SK-N-SH (cell line): ENCODE measurements at regions not wholly inside any gene's neighbourhood (a gene's known extent, or its start where the extent isn't known, plus 50 kb on each side); places are given as distances from the start of the nearest gene placed in this dataset.

Experiments
- CTCF ChIA-PET: fragments of 300-600, 350-600 bp; formaldehyde crosslinking; extraction: SDS; loops from one replicate; lab custom pipeline; 2021; lab: Yijun Ruan, JAX
- POLR2A ChIA-PET: fragments of 350-600 bp; sonication (Branson Sonifier 250); formaldehyde crosslinking; extraction: SDS; loops from one replicate; lab custom pipeline; 2020; ENCODE audit warnings: antibody characterized with exemption, inconsistent platforms; lab: Yijun Ruan, JAX
- DNase-seq: peaks from one replicate; pipeline ENCODE4 v3.0.0; 2012
- H2AFZ ChIP-seq: fragments of 200-600 bp; sonication (generic); 2 replicates; pipeline ENCODE4 v1.8.1; 2016; ENCODE audit warnings: antibody characterized with exemption, mild to moderate bottlenecking, low read depth
- H3F3A ChIP-seq: fragments of 200-600 bp; sonication (generic); replicated peaks from 2 replicates; pipeline ENCODE3; 2016; ENCODE audit warnings: antibody characterized with exemption, mild to moderate bottlenecking; ENCODE audit not compliant: insufficient read depth
- H3K27ac ChIP-seq, 2 experiments: fragments of 200-500 bp in 1 of 2; fragments of 200-600 bp in 1 of 2; sonication (Bioruptor generic) in 1 of 2; sonication (generic), shearing (Covaris generic) in 1 of 2; 2 replicates each; pipeline versions ENCODE4 v1.5.1 to v1.6.1; 2014 to 2016; ENCODE audit warnings: low read depth in 2 of 2, inconsistent platforms in 1 of 2, low read length in 1 of 2, mild to moderate bottlenecking in 1 of 2, mixed read lengths in 1 of 2
- H3K27me3 ChIP-seq: fragments of 200-600 bp; sonication (generic), shearing (Covaris generic); 2 replicates; pipeline ENCODE4 v1.6.1; 2016; ENCODE audit warnings: mixed run types; ENCODE audit not compliant: insufficient read depth
- H3K36me3 ChIP-seq, 2 experiments: fragments of 200-500 bp in 1 of 2; fragments of 200-600 bp in 1 of 2; sonication (Bioruptor generic) in 1 of 2; sonication (generic) in 1 of 2; replicated peaks in 1 of 2; 2 replicates each; pipeline versions ENCODE3 to v1.5.1; 2014 to 2016; ENCODE audit warnings: low read length in 1 of 2, mild to moderate bottlenecking in 1 of 2; ENCODE audit not compliant: insufficient read depth in 2 of 2, control insufficient read depth in 1 of 2
- H3K4me1 ChIP-seq, 2 experiments: fragments of 200-500 bp in 1 of 2; fragments of 200-600 bp in 1 of 2; sonication (Bioruptor generic) in 1 of 2; sonication (generic), shearing (Covaris generic) in 1 of 2; 2 replicates each; pipeline versions ENCODE4 v1.5.1 to v1.6.1; 2014 to 2016; ENCODE audit warnings: low read depth in 1 of 2, low read length in 1 of 2, mixed run types in 1 of 2; ENCODE audit not compliant: insufficient read depth in 2 of 2, control insufficient read depth in 1 of 2
- H3K4me2 ChIP-seq: fragments of 200-600 bp; sonication (generic), shearing (Covaris generic); 2 replicates; pipeline ENCODE4 v1.6.1; 2017; ENCODE audit warnings: mixed run types
- H3K4me3 ChIP-seq, 2 experiments: fragments of 200-500 bp in 1 of 2; fragments of 200-600 bp in 1 of 2; sonication (Bioruptor generic) in 1 of 2; sonication (generic), shearing (Covaris generic) in 1 of 2; 2 replicates each; pipeline versions ENCODE4 v1.5.1 to v1.8.1; 2014 to 2016; ENCODE audit warnings: low read depth in 2 of 2, inconsistent platforms in 1 of 2, low read length in 1 of 2, mild to moderate bottlenecking in 1 of 2, mixed read lengths in 1 of 2, moderate library complexity in 1 of 2
- H3K79me2 ChIP-seq: fragments of 200-600 bp; sonication (generic); 2 replicates; pipeline ENCODE4 v1.8.1; 2017; ENCODE audit warnings: mild to moderate bottlenecking; ENCODE audit not compliant: insufficient read depth
- H3K9ac ChIP-seq: fragments of 200-600 bp; sonication (generic); 2 replicates; pipeline ENCODE4 v1.6.1; 2017; ENCODE audit warnings: mixed run types
- H3K9me2 ChIP-seq: fragments of 200-600 bp; sonication (generic); 2 replicates; pipeline ENCODE4 v1.6.1; 2017; ENCODE audit warnings: mixed run types
- H3K9me3 ChIP-seq: fragments of 200-600 bp; sonication (generic); 2 replicates; pipeline ENCODE4 v1.6.1; 2017; ENCODE audit warnings: mixed run types, mild to moderate bottlenecking, moderate library complexity
- H4K20me1 ChIP-seq: fragments of 200-600 bp; sonication (generic); 2 replicates; pipeline ENCODE4 v1.6.1; 2017; ENCODE audit warnings: mild to moderate bottlenecking, mixed run types; ENCODE audit not compliant: insufficient read depth
- CTCF ChIP-seq: fragments of 200-600 bp; sonication (generic); IDR thresholded peaks from 2 replicates; pipeline ENCODE4 v1.6.1; 2017; ENCODE audit warnings: antibody characterized with exemption, mild to moderate bottlenecking, moderate library complexity
- EZH2phosphoT487 ChIP-seq: fragments of 200-600 bp; sonication (generic); IDR thresholded peaks from 2 replicates; pipeline ENCODE4 v1.6.1; 2017; ENCODE audit warnings: low read depth, mixed run types, mild to moderate bottlenecking, antibody characterized with exemption, moderate library complexity, borderline replicate concordance
- GATA2 ChIP-seq: sonication (generic); formaldehyde crosslinking; IDR thresholded peaks from 2 replicates; pipeline ENCODE4 v1.5.0; 2020; ENCODE audit warnings: mild to moderate bottlenecking, missing genetic modification reagents
- IRF3 ChIP-seq: fragments of 150-350 bp; IDR thresholded peaks from 2 replicates; pipeline ENCODE4 v1.6.1; 2016; ENCODE audit warnings: mild to moderate bottlenecking, low read depth, low read length
- PBX3 ChIP-seq: IDR thresholded peaks from 2 replicates; pipeline ENCODE4; 2012
- RFX5 ChIP-seq: IDR thresholded peaks from 2 replicates; pipeline ENCODE4 v1.6.1; 2012; ENCODE audit warnings: mild to moderate bottlenecking, improper control_type of control experiment, low read length
- TCF12 ChIP-seq: IDR thresholded peaks from 2 replicates; pipeline ENCODE4 v1.4.0; 2012
- YY1 ChIP-seq: IDR thresholded peaks from 2 replicates; pipeline ENCODE4 v1.4.0; 2012; ENCODE audit warnings: low read depth, mild to moderate bottlenecking
- ZBTB33 ChIP-seq: IDR thresholded peaks from 2 replicates; pipeline ENCODE4 v1.4.0; 2012; ENCODE audit warnings: low read depth, borderline replicate concordance
- WGBS: methylation state at CpG from one replicate; pipeline ENCODE4 v1.1.6; 2017; ENCODE audit warnings: low lambda C conversion rate; 5-methylcytosine and 5-hydroxymethylcytosine counted together

GRCh38 chr2:158905341-158905740 lies 63.1 kb upstream of the TANC1 start:
- H2AFZ ChIP-seq = no peak overlapping the region
- POLR2A ChIA-PET = no interaction called here
- no peaks in the 10 kb centered on the region for H3K27me3 ChIP-seq
- no peaks in the 10 kb centered on the region for H3F3A ChIP-seq
- H3K36me3 ChIP-seq = no peaks in the 10 kb centered on the region
- WGBS = 100% methylated on average over 3 of the region's 3 CpGs
- CTCF ChIA-PET = no interaction called here
- no peaks in the 10 kb centered on the region for H3K79me2 ChIP-seq
- no peaks in the 10 kb centered on the region for H3K9me2 ChIP-seq
- no peak overlapping the region for H3K9ac ChIP-seq
- TF ChIP-seq GATA2 (CRISPR knock-in tag) (no peak), EZH2phosphoT487 (no peak), PBX3 (no peak), YY1 (no peak), TCF12 (no peak)
- no peak overlapping the region for H3K4me3 ChIP-seq
- H3K4me1 ChIP-seq = peaks cover 0 to 4% of the 10 kb centered on the region in 2 experiments; a peak in 1 of 4 replicates
- no peak overlapping the region for H3K27ac ChIP-seq
- no peaks in the 10 kb centered on the region for H4K20me1 ChIP-seq
- no peak overlapping the region for H3K4me2 ChIP-seq
- H3K9me3 ChIP-seq = no peaks in the 10 kb centered on the region
- DNase-seq = no peak

- H3K79me2 ChIP-seq = no peaks in the 10 kb centered on the region
- H4K20me1 ChIP-seq = no peaks in the 10 kb centered on the region
- no peak overlapping the region for H2AFZ ChIP-seq
- H3K4me1 ChIP-seq = peaks cover 0 to 4% of the 10 kb centered on the region in 2 experiments; a peak in 1 of 4 replicates
- WGBS = 78% methylated on average over 4 of the region's 4 CpGs
- H3K9ac ChIP-seq = no peak overlapping the region
- H3K9me3 ChIP-seq = no peaks in the 10 kb centered on the region
- no peaks in the 10 kb centered on the region for H3K9me2 ChIP-seq
- no peaks in the 10 kb centered on the region for H3K27me3 ChIP-seq
- H3K4me2 ChIP-seq = no peak overlapping the region
- ChIA-PET CTCF (no interaction called here), POLR2A (no interaction called here)
- H3K27ac ChIP-seq = no peak overlapping the region
- no peak for TF ChIP-seq TCF12
- no peak for TF ChIP-seq ZBTB33
- TF ChIP-seq RFX5 = no peak
- TF ChIP-seq CTCF = no peak
- no peak for TF ChIP-seq IRF3
- no peak for TF ChIP-seq YY1
- no peak overlapping the region for H3K4me3 ChIP-seq
- no peaks in the 10 kb centered on the region for H3K36me3 ChIP-seq
- H3F3A ChIP-seq = no peaks in the 10 kb centered on the region
- no peak for DNase-seq
These were observed 62.7 kb upstream of the TANC1 start for GRCh38 chr2:158905784-158906183.
